Breast epithelium (tissue), 4 donors: ENCODE measurements at regions not wholly inside any gene's neighbourhood (a gene's known extent, or its start where the extent isn't known, plus 50 kb on each side); places are given as distances from the start of the nearest gene placed in this dataset.
"Not testable (repeated sequence)": the region's sequence is repeated elsewhere in the genome, so short reads cannot be mapped to it uniquely, and the experiment has no call there.

Experiments
- DNase-seq, 2 donors: peaks; one replicate each; pipeline ENCODE4 v3.0.0-alpha.2; 2019; ENCODE audit warnings: low spot score in 2 of 2
- H3K27ac ChIP-seq, 2 donors: fragments of 200-600 bp; sonication (generic) in 1 of 2; one replicate each; pipeline ENCODE4 v1.5.1; 2016 to 2019; ENCODE audit warnings: mild to moderate bottlenecking in 1 of 2
- H3K27me3 ChIP-seq, 2 donors: fragments of 200-600 bp; sonication (generic) in 1 of 2; one replicate each; pipeline versions ENCODE4 v1.5.1 to v1.6.0; 2017 to 2019; ENCODE audit warnings: control low read depth in 1 of 2, mild to moderate bottlenecking in 1 of 2
- H3K36me3 ChIP-seq: fragments of 200-600 bp; one replicate; pipeline ENCODE4 v1.5.1; 2019
- H3K4me1 ChIP-seq, 2 donors: fragments of 200-600 bp; sonication (generic); one replicate each; pipeline ENCODE4 v1.5.1; 2016 to 2019; ENCODE audit warnings: control low read depth in 1 of 2
- H3K4me3 ChIP-seq, 3 donors: fragments of 200-600 bp; sonication (generic); 1 replicate in 2 of 3; 2 replicates in 1 of 3; pipeline ENCODE4 v1.5.1; 2016 to 2019; ENCODE audit warnings: mild to moderate bottlenecking in 3 of 3, moderate library complexity in 2 of 3
- H3K9me3 ChIP-seq, 2 donors: fragments of 200-600 bp; sonication (generic) in 1 of 2; one replicate each; pipeline ENCODE4 v1.5.1; 2016 to 2019; ENCODE audit warnings: control low read depth in 1 of 2
- CTCF ChIP-seq, 3 donors: fragments of 450-650 bp; IDR thresholded peaks; one replicate each; pipeline ENCODE4 v1.5.1; 2016 to 2017; ENCODE audit warnings: antibody characterized with exemption in 3 of 3, mild to moderate bottlenecking in 3 of 3, moderate library complexity in 3 of 3
- POLR2A ChIP-seq: fragments of 450-650 bp; IDR thresholded peaks from one replicate; pipeline ENCODE4 v1.6.1; 2016; ENCODE audit warnings: antibody characterized with exemption, mild to moderate bottlenecking, moderate library complexity
- POLR2AphosphoS5 ChIP-seq, 3 donors: sonication (generic); formaldehyde crosslinking; IDR thresholded peaks; one replicate each; pipeline ENCODE4 v1.6.1; 2017; ENCODE audit warnings: antibody characterized with exemption in 3 of 3
- intact Hi-C: fragments of 100-400 bp; cut with DNase I; formaldehyde crosslinking; loops from one replicate; pipeline ENCODE4 v1.15.1; 2023; ENCODE audit warnings: low total_unique reads

- intact Hi-C loops, result loop anchor here (5.0 kb wide), 1 partner anchor 1204 kb away; no protein-coding TSS in a partner anchor
- no peaks in the 10 kb centered on the region for H3K9me3 ChIP-seq
- H3K4me1 ChIP-seq, result no peaks in the 10 kb centered on the region
- no peak for DNase-seq
- H3K27ac ChIP-seq, result no peak overlapping the region
- no peak overlapping the region for H3K4me3 ChIP-seq
- TF ChIP-seq CTCF (IDR thresholded peaks at IDR 0.05) (no peak), POLR2AphosphoS5 (IDR thresholded peaks at IDR 0.05) (no peak)
- H3K36me3 ChIP-seq, result no peaks in the 10 kb centered on the region
- no peaks in the 10 kb centered on the region for H3K27me3 ChIP-seq
These were observed 77.8 kb downstream of the VIP start for GRCh38 chr6:152828431-152828830.

GRCh38 chr6:152834366-152834765 is 83.8 kb downstream of the VIP start:
- not testable (repeated sequence) for H3K36me3 ChIP-seq, H3K9me3 ChIP-seq, H3K27ac ChIP-seq, DNase-seq, H3K4me1 ChIP-seq, H3K27me3 ChIP-seq, H3K4me3 ChIP-seq
- intact Hi-C loops, result loop anchor here (2.0 to 5.0 kb wide), 2 partner anchors 48 to 438 kb away; no protein-coding TSS in a partner anchor

- H3K36me3 ChIP-seq, result no peaks in the 10 kb centered on the region
- intact Hi-C loops, result no loop called here
These were observed 85.9 kb downstream of the VIP start for GRCh38 chr6:152836523-152836922.

GRCh38 chr6:152845421-152845820 is 94.8 kb downstream of the VIP start:
- no peak for TF ChIP-seq CTCF (IDR thresholded peaks at IDR 0.05)
- TF ChIP-seq POLR2AphosphoS5 (IDR thresholded peaks at IDR 0.05), result no peak
- TF ChIP-seq POLR2A, result no peak
- no peaks in the 10 kb centered on the region for H3K27me3 ChIP-seq
- no peaks in the 10 kb centered on the region for H3K36me3 ChIP-seq
- H3K9me3 ChIP-seq, result no peaks in the 10 kb centered on the region
- no peak overlapping the region for H3K4me3 ChIP-seq
- no peaks in the 10 kb centered on the region for H3K4me1 ChIP-seq
- intact Hi-C loops, result no loop called here
- H3K27ac ChIP-seq, result no peak overlapping the region
- no peak for DNase-seq

More at GRCh38 chr6:152836523-152836922, 85.9 kb downstream of the VIP start:
- H3K4me1 ChIP-seq, result no peaks in the 10 kb centered on the region
- DNase-seq, result no peak
- no peaks in the 10 kb centered on the region for H3K9me3 ChIP-seq
- H3K27me3 ChIP-seq, result no peaks in the 10 kb centered on the region
- no peak overlapping the region for H3K4me3 ChIP-seq
- TF ChIP-seq CTCF (IDR thresholded peaks at IDR 0.05), result no peak
- no peak for TF ChIP-seq POLR2A
- TF ChIP-seq POLR2AphosphoS5 (IDR thresholded peaks at IDR 0.05), result no peak
- no peak overlapping the region for H3K27ac ChIP-seq

- DNase-seq, result no peak
- H3K4me1 ChIP-seq, result no peaks in the 10 kb centered on the region
- no peak overlapping the region for H3K27ac ChIP-seq
- no peaks in the 10 kb centered on the region for H3K27me3 ChIP-seq
- intact Hi-C loops, result no loop called here
- H3K9me3 ChIP-seq, result no peaks in the 10 kb centered on the region
- TF ChIP-seq POLR2AphosphoS5 (IDR thresholded peaks at IDR 0.05) (no peak), POLR2A (no peak), CTCF (IDR thresholded peaks at IDR 0.05) (no peak)
- no peaks in the 10 kb centered on the region for H3K36me3 ChIP-seq
- no peak overlapping the region for H3K4me3 ChIP-seq
These were observed 96.2 kb downstream of the VIP start for GRCh38 chr6:152846825-152847224.

- DNase-seq, result no peak
- no peak overlapping the region for H3K4me3 ChIP-seq
- TF ChIP-seq POLR2A (no peak), CTCF (IDR thresholded peaks at IDR 0.05) (no peak), POLR2AphosphoS5 (IDR thresholded peaks at IDR 0.05) (no peak)
These were observed 98.3 kb downstream of the VIP start for GRCh38 chr6:152848919-152849318.

More at GRCh38 chr6:152848919-152849318, 98.3 kb downstream of the VIP start:
- H3K27me3 ChIP-seq, result no peaks in the 10 kb centered on the region
- no peaks in the 10 kb centered on the region for H3K9me3 ChIP-seq
- H3K4me1 ChIP-seq, result no peaks in the 10 kb centered on the region
- intact Hi-C loops, result no loop called here
- no peaks in the 10 kb centered on the region for H3K36me3 ChIP-seq
- no peak overlapping the region for H3K27ac ChIP-seq
